Vagina (tissue), 2 donors: ENCODE measurements at regions not wholly inside any gene's neighbourhood (a gene's known extent, or its start where the extent isn't known, plus 50 kb on each side); places are given as distances from the start of the nearest gene placed in this dataset.

ENCODE experiments used
- CTCF ChIP-seq, 3 experiments: fragments of 450-650 bp in 2 of 3; fragments of 200-600 bp in 1 of 3; sonication (generic) in 1 of 3; IDR thresholded peaks; one replicate each; pipeline ENCODE4 v1.5.1; 2017 to 2019; ENCODE audit warnings: antibody characterized with exemption in 3 of 3, mild to moderate bottlenecking in 2 of 3, moderate library complexity in 2 of 3
- POLR2A ChIP-seq, 2 donors: fragments of 450-650 bp; IDR thresholded peaks; one replicate each; pipeline ENCODE4 v1.6.1; 2017; ENCODE audit warnings: antibody characterized with exemption in 2 of 2, mild to moderate bottlenecking in 2 of 2, moderate library complexity in 2 of 2
- POLR2AphosphoS5 ChIP-seq, 2 donors: sonication (generic); formaldehyde crosslinking; IDR thresholded peaks; one replicate each; pipeline ENCODE4 v1.9.0; 2017; ENCODE audit warnings: antibody characterized with exemption in 2 of 2, mild to moderate bottlenecking in 2 of 2, low read depth in 1 of 2; ENCODE audit not compliant: insufficient read depth in 1 of 2

DNA sequence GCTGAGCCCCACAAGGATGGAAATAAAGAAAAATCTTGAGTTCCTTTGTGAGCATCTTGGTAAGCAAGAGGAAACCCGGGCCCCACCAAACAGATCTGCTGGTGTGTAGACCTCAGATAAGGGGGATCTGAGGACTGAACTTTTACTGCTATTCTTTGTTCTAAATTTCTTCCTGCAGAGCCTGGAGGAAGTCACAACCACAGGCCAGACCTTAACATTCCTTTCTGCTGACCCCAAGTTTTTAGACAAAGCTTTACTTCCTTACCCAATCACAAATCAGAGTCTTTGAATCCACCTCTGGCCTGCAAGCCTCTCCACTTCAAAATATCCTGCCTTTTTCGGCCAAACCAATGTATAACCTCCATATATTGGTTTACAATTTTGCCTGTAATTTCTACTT, 352.6 kb upstream of the AUTS2 start:
- TF ChIP-seq CTCF (IDR thresholded peaks at IDR 0.05) = no peak
- TF ChIP-seq POLR2A (IDR thresholded peaks at IDR 0.05) = no peak
- no peak for TF ChIP-seq POLR2AphosphoS5 (IDR thresholded peaks at IDR 0.05; ENCODE audit: insufficient read depth in 1 of 2, low read depth in 1 of 2)
